ENCODE measurements at regions not wholly inside any gene's neighbourhood (a gene's known extent, or its start where the extent isn't known, plus 50 kb on each side); places are given as distances from the start of the nearest gene placed in this dataset.

DNA sequence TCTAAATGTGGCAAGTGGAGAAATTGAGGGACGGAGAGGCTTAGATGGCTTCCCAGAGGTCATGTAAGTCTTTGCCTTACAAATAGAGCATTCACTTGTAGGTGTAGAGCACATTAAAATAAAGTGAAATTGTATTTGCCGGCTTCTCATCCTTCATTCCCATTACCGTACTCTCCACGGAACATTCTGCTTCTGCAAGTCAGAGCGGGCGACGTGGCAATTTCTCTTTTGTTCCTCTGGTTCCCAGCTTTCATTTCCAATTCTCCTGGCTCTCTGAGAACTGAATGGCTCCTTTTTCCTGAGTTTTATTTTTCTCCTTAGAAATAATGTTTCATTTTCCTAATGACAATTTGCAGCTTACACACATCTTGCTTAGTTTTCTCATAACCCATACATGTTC is 51.3 kb upstream of the PFKP start:
- TF ChIP-seq ZSCAN4 (tag by site-specific recombination; IDR thresholded peaks at IDR 0.05) (no peak), OVOL3 (tag by site-specific recombination; IDR thresholded peaks at IDR 0.05) (no peak), ZFP37 (tag by site-specific recombination; IDR thresholded peaks at IDR 0.05) (no peak), PRDM10 (tag by site-specific recombination; IDR thresholded peaks at IDR 0.05) (no peak), ZNF843 (tag by site-specific recombination; IDR thresholded peaks at IDR 0.05) (no peak), ZEB2 (tag by site-specific recombination; IDR thresholded peaks at IDR 0.05) (no peak)
- TF ChIP-seq, protein P1, sequence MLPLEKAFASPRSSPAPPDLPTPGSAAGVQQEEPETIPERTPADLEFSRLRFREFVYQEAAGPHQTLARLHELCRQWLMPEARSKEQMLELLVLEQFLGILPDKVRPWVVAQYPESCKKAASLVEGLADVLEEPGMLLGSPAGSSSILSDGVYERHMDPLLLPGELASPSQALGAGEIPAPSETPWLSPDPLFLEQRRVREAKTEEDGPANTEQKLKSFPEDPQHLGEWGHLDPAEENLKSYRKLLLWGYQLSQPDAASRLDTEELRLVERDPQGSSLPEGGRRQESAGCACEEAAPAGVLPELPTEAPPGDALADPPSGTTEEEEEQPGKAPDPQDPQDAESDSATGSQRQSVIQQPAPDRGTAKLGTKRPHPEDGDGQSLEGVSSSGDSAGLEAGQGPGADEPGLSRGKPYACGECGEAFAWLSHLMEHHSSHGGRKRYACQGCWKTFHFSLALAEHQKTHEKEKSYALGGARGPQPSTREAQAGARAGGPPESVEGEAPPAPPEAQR (tag by site-specific recombination; IDR thresholded peaks at IDR 0.05), result no peak
- TF ChIP-seq, protein P2, sequence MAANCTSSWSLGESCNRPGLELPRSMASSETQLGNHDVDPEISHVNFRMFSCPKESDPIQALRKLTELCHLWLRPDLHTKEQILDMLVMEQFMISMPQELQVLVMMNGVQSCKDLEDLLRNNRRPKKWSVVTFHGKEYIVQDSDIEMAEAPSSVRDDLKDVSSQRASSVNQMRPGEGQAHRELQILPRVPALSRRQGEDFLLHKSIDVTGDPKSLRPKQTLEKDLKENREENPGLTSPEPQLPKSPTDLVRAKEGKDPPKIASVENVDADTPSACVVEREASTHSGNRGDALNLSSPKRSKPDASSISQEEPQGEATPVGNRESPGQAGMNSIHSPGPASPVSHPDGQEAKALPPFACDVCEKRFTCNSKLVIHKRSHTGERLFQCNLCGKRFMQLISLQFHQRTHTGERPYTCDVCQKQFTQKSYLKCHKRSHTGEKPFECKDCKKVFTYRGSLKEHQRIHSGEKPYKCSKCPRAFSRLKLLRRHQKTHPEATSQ (tag by site-specific recombination; IDR thresholded peaks at IDR 0.05), result no peak
- POLR2A ChIA-PET, result no interaction called here
- CTCF ChIA-PET, result no interaction called here
- H3K36me3 ChIP-seq (ENCODE audit: control insufficient read depth in 2 of 2, insufficient read depth in 1 of 2, low read length in 2 of 2), result no peaks in the 10 kb centered on the region
- no peak overlapping the region for H3K4me3 ChIP-seq (ENCODE audit: low read depth, low read length)
- no peaks in the 10 kb centered on the region for H3K9me3 ChIP-seq (ENCODE audit: control insufficient read depth, insufficient read depth, low read depth, low read length)
- no peak overlapping the region for H3K27ac ChIP-seq (ENCODE audit: extremely low read depth, low read depth, low read length)
- H3K4me1 ChIP-seq (ENCODE audit: control insufficient read depth, insufficient read depth, low read length), result no peaks in the 10 kb centered on the region

GRCh38 chr10:3014968-3015367 is 52.4 kb upstream of the PFKP start:
- CTCF ChIA-PET, result no interaction called here
- POLR2A ChIA-PET, result no interaction called here
- Histone ChIP-seq H3K36me3 (ENCODE audit: control insufficient read depth in 2 of 2, insufficient read depth in 1 of 2, low read length in 2 of 2) (no peaks in the 10 kb centered on the region), H3K9me3 (ENCODE audit: control insufficient read depth, insufficient read depth, low read depth, low read length) (no peaks in the 10 kb centered on the region), H3K4me3 (ENCODE audit: low read depth, low read length) (no peak overlapping the region), H3K4me1 (ENCODE audit: control insufficient read depth, insufficient read depth, low read length) (no peaks in the 10 kb centered on the region), H3K27ac (ENCODE audit: extremely low read depth, low read depth, low read length) (no peak overlapping the region)
- TF ChIP-seq ZNF341 (tag by site-specific recombination; IDR thresholded peaks at IDR 0.05; ENCODE audit: low read depth), result no peak
- TF ChIP-seq ZNF266 (tag by site-specific recombination; IDR thresholded peaks at IDR 0.05; ENCODE audit: low read depth), result no peak
- no peak for TF ChIP-seq KLF1 (tag by site-specific recombination; IDR thresholded peaks at IDR 0.05)
- TF ChIP-seq SP7 (tag by site-specific recombination; IDR thresholded peaks at IDR 0.05), result no peak
- TF ChIP-seq RBAK (tag by site-specific recombination; IDR thresholded peaks at IDR 0.05), result no peak
- TF ChIP-seq ZNF350 (tag by site-specific recombination; IDR thresholded peaks at IDR 0.05), result no peak
- TF ChIP-seq ZNF768 (tag by site-specific recombination; IDR thresholded peaks at IDR 0.05), result no peak
- TF ChIP-seq ZNF404 (tag by site-specific recombination; IDR thresholded peaks at IDR 0.05), result no peak
- TF ChIP-seq ZNF121 (tag by site-specific recombination; IDR thresholded peaks at IDR 0.05), result no peak
- no peak for TF ChIP-seq BCL11B (tag by site-specific recombination; IDR thresholded peaks at IDR 0.05; ENCODE audit: low read depth)
- no peak for TF ChIP-seq ZNF560 (tag by site-specific recombination; IDR thresholded peaks at IDR 0.05; ENCODE audit: borderline replicate concordance)
- TF ChIP-seq ZNF830 (tag by site-specific recombination; IDR thresholded peaks at IDR 0.05; ENCODE audit: low read depth), result no peak
- no peak for TF ChIP-seq ZNF423 (tag by site-specific recombination; IDR thresholded peaks at IDR 0.05)
- no peak for TF ChIP-seq ZNF311 (tag by site-specific recombination; IDR thresholded peaks at IDR 0.05; ENCODE audit: borderline replicate concordance)
- TF ChIP-seq ZNF658 (tag by site-specific recombination; IDR thresholded peaks at IDR 0.05), result no peak
- TF ChIP-seq KLF7 (tag by site-specific recombination; IDR thresholded peaks at IDR 0.05; ENCODE audit: borderline replicate concordance), result no peak
- no peak for TF ChIP-seq ZNF292 (tag by site-specific recombination; IDR thresholded peaks at IDR 0.05; ENCODE audit: borderline replicate concordance, low read depth)
- TF ChIP-seq, protein P3, sequence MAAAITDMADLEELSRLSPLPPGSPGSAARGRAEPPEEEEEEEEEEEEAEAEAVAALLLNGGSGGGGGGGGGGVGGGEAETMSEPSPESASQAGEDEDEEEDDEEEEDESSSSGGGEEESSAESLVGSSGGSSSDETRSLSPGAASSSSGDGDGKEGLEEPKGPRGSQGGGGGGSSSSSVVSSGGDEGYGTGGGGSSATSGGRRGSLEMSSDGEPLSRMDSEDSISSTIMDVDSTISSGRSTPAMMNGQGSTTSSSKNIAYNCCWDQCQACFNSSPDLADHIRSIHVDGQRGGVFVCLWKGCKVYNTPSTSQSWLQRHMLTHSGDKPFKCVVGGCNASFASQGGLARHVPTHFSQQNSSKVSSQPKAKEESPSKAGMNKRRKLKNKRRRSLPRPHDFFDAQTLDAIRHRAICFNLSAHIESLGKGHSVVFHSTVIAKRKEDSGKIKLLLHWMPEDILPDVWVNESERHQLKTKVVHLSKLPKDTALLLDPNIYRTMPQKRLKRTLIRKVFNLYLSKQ (tag by site-specific recombination; IDR thresholded peaks at IDR 0.05; ENCODE audit: borderline replicate concordance), result no peak
- TF ChIP-seq ZNF623 (tag by site-specific recombination; IDR thresholded peaks at IDR 0.05), result no peak
